Endothelial cell of umbilical vein (primary cell): ENCODE measurements at regions not wholly inside any gene's neighbourhood (a gene's known extent, or its start where the extent isn't known, plus 50 kb on each side); places are given as distances from the start of the nearest gene placed in this dataset.

Experiments
- BruUV-seq: library from RNA; stranded (reverse); fragments of 400-500 nt; replicated peaks from 2 replicates; lab custom pipeline; 2021; lab: Mats Ljungman, UMichigan
- CTCF ChIA-PET: fragments of 300-600, 350-600 bp; sonication (Branson Sonifier 250); formaldehyde crosslinking; loops from one replicate; lab custom pipeline; 2021; ENCODE audit warnings: antibody characterized with exemption, inconsistent platforms; lab: Charles Lee
- POLR2A ChIA-PET: fragments of 300-600, 350-600 bp; sonication (Branson Sonifier 250); formaldehyde crosslinking; loops from one replicate; lab custom pipeline; 2021; ENCODE audit warnings: antibody characterized with exemption, inconsistent platforms; lab: Charles Lee
- DNase-seq: peaks from one replicate; pipeline ENCODE4 v3.0.0-alpha.2; 2011; ENCODE audit warnings: low read depth, low spot score
- FAIRE-seq: peaks from 2 replicates; lab custom pipeline; 2011; peaks lifted over from hg19 to GRCh38; lab: Jason Lieb, UNC
- H2AFZ ChIP-seq: 2 replicates; pipeline ENCODE4 v1.6.0; 2012; ENCODE audit warnings: low read depth, low read length, control low read depth, inconsistent platforms
- H3K27ac ChIP-seq: 2 replicates; pipeline ENCODE4 v1.5.1; 2011; ENCODE audit warnings: low read depth, mild to moderate bottlenecking, control low read depth, low read length, moderate library complexity; ENCODE audit not compliant: insufficient read depth
- H3K27me3 ChIP-seq, 2 experiments: 2 replicates each; pipeline versions ENCODE4 v1.6.0 to v1.6.1; 2011; ENCODE audit warnings: low read length in 2 of 2, mixed read lengths in 1 of 2; ENCODE audit not compliant: control insufficient read depth in 2 of 2, insufficient read depth in 2 of 2
- H3K36me3 ChIP-seq, 2 experiments: 2 replicates in 1 of 2; 3 replicates in 1 of 2; pipeline ENCODE4 v1.5.1; 2011; ENCODE audit warnings: low read length in 2 of 2, mild to moderate bottlenecking in 1 of 2, moderate library complexity in 1 of 2; ENCODE audit not compliant: control insufficient read depth in 2 of 2, insufficient read depth in 2 of 2; ENCODE audit errors: extremely low read depth in 1 of 2
- H3K4me1 ChIP-seq: 3 replicates; pipeline ENCODE4 v1.5.1; 2011; ENCODE audit warnings: mild to moderate bottlenecking, low read length; ENCODE audit not compliant: control insufficient read depth, insufficient read depth; ENCODE audit errors: extremely low read depth
- H3K4me2 ChIP-seq: 2 replicates; pipeline ENCODE4 v1.6.1; 2011; ENCODE audit warnings: low read length, control low read depth, mixed read lengths; ENCODE audit not compliant: insufficient read depth
- H3K4me3 ChIP-seq, 3 experiments: fragments of 200-600 bp in 1 of 3; sonication (generic), shearing (Covaris generic) in 1 of 3; replicated peaks in 1 of 3; 2 replicates each; pipeline ENCODE4 v1.5.1; 2011 to 2016; ENCODE audit warnings: control low read depth in 3 of 3, low read length in 3 of 3, mild to moderate bottlenecking in 2 of 3, inconsistent platforms in 1 of 3, low read depth in 1 of 3, moderate library complexity in 1 of 3; ENCODE audit not compliant: insufficient read depth in 1 of 3
- H3K79me2 ChIP-seq: 2 replicates; pipeline ENCODE4 v1.6.0; 2012; ENCODE audit warnings: low read length, inconsistent platforms; ENCODE audit not compliant: control insufficient read depth, insufficient read depth
- H3K9ac ChIP-seq: replicated peaks from 2 replicates; pipeline ENCODE3; 2011; ENCODE audit warnings: low read length, control low read depth; ENCODE audit not compliant: insufficient read depth; ENCODE audit errors: extremely low read depth
- H3K9me1 ChIP-seq: replicated peaks from 3 replicates; pipeline ENCODE4 v1.6.0; 2011; ENCODE audit warnings: mild to moderate bottlenecking, low read length; ENCODE audit not compliant: control insufficient read depth, insufficient read depth; ENCODE audit errors: extremely low read depth
- H3K9me3 ChIP-seq: replicated peaks from 2 replicates; pipeline ENCODE4 v1.5.1; 2012; ENCODE audit warnings: low read length, inconsistent platforms; ENCODE audit not compliant: control insufficient read depth, insufficient read depth
- H4K20me1 ChIP-seq: replicated peaks from 2 replicates; pipeline ENCODE3; 2011; ENCODE audit warnings: mild to moderate bottlenecking, low read length; ENCODE audit not compliant: control insufficient read depth, insufficient read depth; ENCODE audit errors: extremely low read depth
- CTCF ChIP-seq, 2 donors: IDR thresholded peaks; 1 replicate in 1 of 2; 2 replicates in 1 of 2; pipeline ENCODE4 v1.5.1; 2011; ENCODE audit warnings: low read length in 2 of 2, mild to moderate bottlenecking in 2 of 2, moderate library complexity in 2 of 2, control low read depth in 1 of 2, inconsistent platforms in 1 of 2, low read depth in 1 of 2; ENCODE audit not compliant: insufficient read depth in 1 of 2; ENCODE audit errors: extremely low read depth in 1 of 2
- EZH2 ChIP-seq: IDR thresholded peaks from 2 replicates; pipeline ENCODE4 v1.6.1; 2012; ENCODE audit warnings: borderline replicate concordance, low read depth, mild to moderate bottlenecking, moderate library complexity, low read length, inconsistent platforms; ENCODE audit not compliant: severe bottlenecking
- FOS ChIP-seq: IDR thresholded peaks from 2 replicates; pipeline ENCODE4 v1.6.1; 2011; ENCODE audit warnings: mild to moderate bottlenecking, low read length, moderate library complexity, borderline replicate concordance; ENCODE audit not compliant: insufficient read depth
- GATA2 ChIP-seq: IDR thresholded peaks from 2 replicates; pipeline ENCODE4 v1.7.0; 2011; ENCODE audit warnings: low read depth, mild to moderate bottlenecking, moderate library complexity, mixed read lengths, low read length; ENCODE audit not compliant: insufficient read length, insufficient read depth
- JUN ChIP-seq: IDR thresholded peaks from 2 replicates; pipeline ENCODE4 v1.6.1; 2011; ENCODE audit warnings: borderline replicate concordance, low read depth; ENCODE audit not compliant: insufficient read length, insufficient read depth
- MYC ChIP-seq: IDR thresholded peaks from one replicate; pipeline ENCODE4 v1.6.1; 2011; ENCODE audit warnings: mild to moderate bottlenecking, low read depth, low read length
- POLR2A ChIP-seq: IDR thresholded peaks from 2 replicates; pipeline ENCODE4 v1.6.1; 2012; ENCODE audit warnings: low read depth, mild to moderate bottlenecking, control low read depth, low read length
- POLR2AphosphoS5 ChIP-seq: IDR thresholded peaks from 2 replicates; pipeline ENCODE4 v1.6.1; 2012; ENCODE audit warnings: low read depth, mild to moderate bottlenecking, control low read depth, low read length, moderate library complexity; ENCODE audit not compliant: insufficient read depth
- dilution Hi-C: fragments of 300-500 bp; cut with MboI; formaldehyde crosslinking; loops from one replicate; pipeline ENCODE4 v1.15.0; 2019; ENCODE audit warnings: low sequenced_read_pairs; ENCODE audit not compliant: extremely low pct_ligation_motif_present
- intact Hi-C: fragments of 100-400 bp; cut with micrococcal nuclease; formaldehyde crosslinking; loops from one replicate; pipeline ENCODE4 v1.10.0; 2022
- TF ChIP-seq, protein P1 (sequence below): IDR thresholded peaks from 2 replicates; pipeline ENCODE4 v1.6.1; 2011; ENCODE audit not compliant: insufficient read depth, insufficient read length

DNA sequence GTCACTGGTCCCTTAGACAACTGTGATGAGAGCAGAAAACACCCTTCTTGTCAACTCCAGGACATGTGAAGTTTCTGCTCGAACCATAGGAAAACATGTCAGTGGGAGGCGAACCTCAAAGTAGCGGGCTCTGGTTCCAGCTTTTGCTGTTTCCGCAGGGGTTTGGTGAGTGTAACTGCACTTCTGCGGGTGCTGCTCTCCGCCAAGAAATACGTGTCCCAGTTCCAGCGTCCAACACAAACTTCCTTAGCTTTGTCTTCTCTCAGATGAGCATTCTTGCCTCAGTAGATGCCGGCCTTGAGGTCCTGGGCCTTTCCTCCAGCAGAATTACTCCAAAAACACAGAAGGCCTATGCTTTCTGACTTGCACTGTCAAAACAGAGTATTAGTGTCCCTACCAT, 156.3 kb downstream of the FNDC1 start:
- Histone ChIP-seq H3K36me3 (no peaks in the 10 kb centered on the region), H4K20me1 (no peaks in the 10 kb centered on the region), H3K9ac (no peak overlapping the region), H3K9me3 (peaks cover 5% of the 10 kb centered on the region), H3K27ac (no peak overlapping the region), H3K4me3 (no peak overlapping the region), H3K4me2 (no peak overlapping the region), H2AFZ (no peak overlapping the region), H3K9me1 (no peaks in the 10 kb centered on the region), H3K79me2 (no peaks in the 10 kb centered on the region), H3K4me1 (no peaks in the 10 kb centered on the region), H3K27me3 (no peaks in the 10 kb centered on the region)
- DNase-seq: no peak
- no peak for FAIRE-seq
- POLR2A ChIA-PET: no interaction called here
- TF ChIP-seq GATA2 (no peak), JUN (no peak), MYC (no peak), EZH2 (no peak), CTCF (IDR thresholded peaks at IDR 0.05; ENCODE audit: extremely low read depth in 1 of 2, insufficient read depth in 1 of 2, low read depth in 1 of 2, low read length in 2 of 2) (no peak), FOS (no peak), POLR2A (no peak), POLR2AphosphoS5 (no peak)
- TF ChIP-seq, protein P1, sequence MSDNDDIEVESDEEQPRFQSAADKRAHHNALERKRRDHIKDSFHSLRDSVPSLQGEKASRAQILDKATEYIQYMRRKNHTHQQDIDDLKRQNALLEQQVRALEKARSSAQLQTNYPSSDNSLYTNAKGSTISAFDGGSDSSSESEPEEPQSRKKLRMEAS: no peak
- dilution Hi-C loops (no loop called here), intact Hi-C loops (no loop called here)
- BruUV-seq: no TSS peak
- CTCF ChIA-PET: interaction anchor here (0.7 kb wide), 1 partner anchor 8 kb away, joined by 3 read pairs; no protein-coding TSS in a partner anchor
